Renal cortical epithelial cell (primary cell): ENCODE measurements at regions not wholly inside any gene's neighbourhood (a gene's known extent, or its start where the extent isn't known, plus 50 kb on each side); places are given as distances from the start of the nearest gene placed in this dataset.
A peak's percentile ranks its signal among the peaks of the same experiment; 100 is the strongest.

Experiments
- DNase-seq: peaks from one replicate; pipeline ENCODE4 v3.0.0-alpha.2; 2011; ENCODE audit warnings: low read depth

- no peak for DNase-seq
These were observed 55.1 kb upstream of the XDH start for GRCh38 chr2:31469648-31470047.

DNA sequence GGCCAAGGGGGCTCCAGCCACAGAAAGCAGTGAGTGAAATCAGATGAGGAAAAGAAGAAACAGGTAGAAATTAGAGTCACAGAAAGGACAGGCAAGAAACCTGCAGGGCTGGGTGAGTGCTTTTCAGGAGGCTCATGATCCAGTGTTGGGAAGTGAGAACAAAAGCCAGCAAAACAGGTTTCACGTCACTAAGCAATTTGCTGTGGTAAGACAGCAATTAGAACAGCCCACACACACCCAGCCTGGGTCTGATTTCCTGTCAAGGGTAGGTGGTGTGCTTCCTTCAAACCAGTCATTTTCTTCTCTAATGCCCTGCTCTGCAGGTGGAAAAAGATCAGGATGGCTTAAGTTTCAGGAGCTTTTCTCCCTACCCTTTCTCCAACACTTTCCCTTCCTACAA, 52.9 kb upstream of the XDH start:
- peak; percentile 65 for DNase-seq
